Sigmoid colon (tissue), 6 donors: ENCODE measurements at regions not wholly inside any gene's neighbourhood (a gene's known extent, or its start where the extent isn't known, plus 50 kb on each side); places are given as distances from the start of the nearest gene placed in this dataset.

Source experiments
- DNase-seq: peaks from one replicate; pipeline ENCODE4 v3.0.0-alpha.2; 2019
- H3K27ac ChIP-seq, 4 donors: fragments of 200-600 bp; sonication (generic); one replicate each; pipeline ENCODE4 v1.5.1; 2016 to 2019; ENCODE audit warnings: mild to moderate bottlenecking in 1 of 4
- H3K27me3 ChIP-seq, 3 donors: fragments of 200-600 bp; sonication (generic); one replicate each; pipeline ENCODE4 v1.5.1; 2019; ENCODE audit warnings: mild to moderate bottlenecking in 1 of 3
- H3K36me3 ChIP-seq, 4 donors: fragments of 200-600 bp; sonication (generic); one replicate each; pipeline ENCODE4 v1.5.1; 2016 to 2019
- H3K4me1 ChIP-seq, 4 donors: fragments of 200-600 bp; sonication (generic); one replicate each; pipeline ENCODE4 v1.5.1; 2017 to 2019
- H3K4me3 ChIP-seq, 4 donors: fragments of 200-600 bp; sonication (generic); one replicate each; pipeline ENCODE4 v1.5.1; 2017 to 2019; ENCODE audit warnings: mild to moderate bottlenecking in 2 of 4, moderate library complexity in 1 of 4
- H3K9me3 ChIP-seq, 4 donors: fragments of 200-600 bp in 3 of 4; sonication (generic) in 3 of 4; one replicate each; pipeline versions ENCODE4 v1.5.1 to v1.6.1; 2013 to 2019
- EP300 ChIP-seq, 4 donors: sonication (generic); formaldehyde crosslinking; IDR thresholded peaks; one replicate each; pipeline ENCODE4 v1.6.1; 2017; ENCODE audit warnings: antibody characterized with exemption in 4 of 4
- POLR2A ChIP-seq, 2 donors: fragments of 450-650 bp; IDR thresholded peaks; one replicate each; pipeline ENCODE4 v1.6.1; 2016; ENCODE audit warnings: antibody characterized with exemption in 2 of 2, mild to moderate bottlenecking in 2 of 2, moderate library complexity in 2 of 2
- POLR2AphosphoS5 ChIP-seq, 4 donors: sonication (generic); formaldehyde crosslinking; IDR thresholded peaks; one replicate each; pipeline ENCODE4 v1.6.1; 2017; ENCODE audit warnings: antibody characterized with exemption in 4 of 4
- WGBS, 2 donors: extraction: QIAGEN DNeasy Blood & Tissue Kit; methylation state at CpG; one replicate each; pipeline ENCODE4 v1.1.7; 2013; 5-methylcytosine and 5-hydroxymethylcytosine counted together
- intact Hi-C: fragments of 100-400 bp; cut with DNase I; formaldehyde crosslinking; loops from one replicate; pipeline ENCODE4 v1.15.1; 2023
- TF ChIP-seq, protein P1 (sequence below), 4 experiments: fragments of 450-650 bp in 3 of 4; fragments of 200-600 bp in 1 of 4; IDR thresholded peaks; one replicate each; pipeline ENCODE4 v1.5.1; 2016 to 2019; ENCODE audit warnings: antibody characterized with exemption in 4 of 4, mild to moderate bottlenecking in 3 of 4, moderate library complexity in 2 of 4
- donor health status: healthy with polysubstance abuse.
- donor health status: healthy.

DNA sequence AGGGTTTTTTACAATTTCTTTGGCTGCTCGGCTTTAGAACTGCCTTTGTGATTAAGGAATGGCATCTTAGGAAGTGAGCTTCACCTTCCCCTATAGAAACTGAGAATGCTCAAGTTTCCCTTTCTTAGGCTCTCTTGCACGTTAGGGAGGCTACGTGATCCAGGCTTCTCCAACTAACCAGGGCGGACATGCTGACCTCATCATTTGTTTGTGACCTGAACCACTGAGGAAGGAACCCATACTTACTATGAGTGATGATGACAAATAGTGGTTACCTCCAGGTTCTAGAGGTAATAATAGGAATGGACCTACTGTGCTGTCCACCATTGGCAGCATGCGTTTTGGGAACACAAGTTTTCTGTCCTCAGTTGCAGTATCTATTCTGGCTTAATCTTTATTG is 645.8 kb downstream of the C6orf118 start:
- H3K36me3 ChIP-seq = no peaks in the 10 kb centered on the region
- no peaks in the 10 kb centered on the region for H3K9me3 ChIP-seq
- intact Hi-C loops = no loop called here
- 88% methylated on average over 5 of the region's 5 CpGs for WGBS, 2 donors
- no peak overlapping the region for H3K4me3 ChIP-seq
- H3K4me1 ChIP-seq = no peaks in the 10 kb centered on the region
- DNase-seq = no peak
- no peak for TF ChIP-seq EP300 (IDR thresholded peaks at IDR 0.05)
- TF ChIP-seq, protein P1, sequence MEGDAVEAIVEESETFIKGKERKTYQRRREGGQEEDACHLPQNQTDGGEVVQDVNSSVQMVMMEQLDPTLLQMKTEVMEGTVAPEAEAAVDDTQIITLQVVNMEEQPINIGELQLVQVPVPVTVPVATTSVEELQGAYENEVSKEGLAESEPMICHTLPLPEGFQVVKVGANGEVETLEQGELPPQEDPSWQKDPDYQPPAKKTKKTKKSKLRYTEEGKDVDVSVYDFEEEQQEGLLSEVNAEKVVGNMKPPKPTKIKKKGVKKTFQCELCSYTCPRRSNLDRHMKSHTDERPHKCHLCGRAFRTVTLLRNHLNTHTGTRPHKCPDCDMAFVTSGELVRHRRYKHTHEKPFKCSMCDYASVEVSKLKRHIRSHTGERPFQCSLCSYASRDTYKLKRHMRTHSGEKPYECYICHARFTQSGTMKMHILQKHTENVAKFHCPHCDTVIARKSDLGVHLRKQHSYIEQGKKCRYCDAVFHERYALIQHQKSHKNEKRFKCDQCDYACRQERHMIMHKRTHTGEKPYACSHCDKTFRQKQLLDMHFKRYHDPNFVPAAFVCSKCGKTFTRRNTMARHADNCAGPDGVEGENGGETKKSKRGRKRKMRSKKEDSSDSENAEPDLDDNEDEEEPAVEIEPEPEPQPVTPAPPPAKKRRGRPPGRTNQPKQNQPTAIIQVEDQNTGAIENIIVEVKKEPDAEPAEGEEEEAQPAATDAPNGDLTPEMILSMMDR (IDR thresholded peaks at IDR 0.05) = no peak
- no peak for TF ChIP-seq POLR2A (IDR thresholded peaks at IDR 0.05)
- TF ChIP-seq POLR2AphosphoS5 (IDR thresholded peaks at IDR 0.05) = no peak
- no peaks in the 10 kb centered on the region for H3K27me3 ChIP-seq
- H3K27ac ChIP-seq = no peak overlapping the region

DNA sequence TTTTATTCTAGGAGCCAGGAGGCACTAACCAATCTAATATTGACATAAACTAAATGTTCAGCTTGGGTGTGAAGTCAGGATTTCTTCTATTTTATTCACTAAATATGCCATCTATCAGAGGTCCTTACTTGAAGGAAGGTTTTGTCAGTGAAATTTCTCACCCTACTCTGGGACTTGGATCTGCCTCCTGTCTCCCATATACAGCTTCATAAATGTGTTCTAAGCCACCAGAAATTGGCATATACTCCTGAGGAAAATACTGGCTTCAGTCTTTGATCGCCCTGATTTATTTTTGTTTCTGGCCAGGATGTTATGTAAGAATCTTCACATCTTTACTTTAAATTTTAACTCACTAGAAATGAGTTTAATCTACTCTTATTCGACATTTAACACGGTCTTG is 647.7 kb downstream of the C6orf118 start:
- TF ChIP-seq, protein P1 (IDR thresholded peaks at IDR 0.05) = no peak
- TF ChIP-seq EP300 (IDR thresholded peaks at IDR 0.05) (no peak), POLR2A (IDR thresholded peaks at IDR 0.05) (no peak), POLR2AphosphoS5 (IDR thresholded peaks at IDR 0.05) (no peak)
- Histone ChIP-seq H3K36me3 (no peaks in the 10 kb centered on the region), H3K4me3 (no peak overlapping the region), H3K4me1 (no peaks in the 10 kb centered on the region), H3K9me3 (no peaks in the 10 kb centered on the region), H3K27me3 (no peaks in the 10 kb centered on the region), H3K27ac (no peak overlapping the region)
- DNase-seq = no peak
- WGBS, 2 donors = 82 to 85% methylated on average over 3 of the region's 3 CpGs
- intact Hi-C loops = no loop called here

DNA sequence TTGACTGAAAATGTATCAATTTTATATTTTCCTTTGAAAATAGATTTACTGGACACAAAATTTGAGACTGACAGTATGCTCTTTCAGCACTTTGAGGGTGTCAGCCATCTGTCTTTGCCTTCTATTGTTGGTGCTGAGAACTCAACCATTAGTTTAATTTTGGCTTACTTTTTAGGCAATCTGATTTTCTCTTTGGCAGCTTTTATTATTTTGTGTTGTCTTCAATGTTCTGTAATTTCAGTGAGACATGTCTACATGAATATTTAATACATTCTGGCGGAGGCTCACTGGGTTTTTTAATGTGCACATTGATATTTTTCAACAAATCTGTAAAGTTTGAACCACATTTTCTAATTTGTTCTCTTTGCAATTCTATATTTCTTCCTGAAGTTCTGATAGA is 648.6 kb downstream of the C6orf118 start:
- TF ChIP-seq POLR2A (IDR thresholded peaks at IDR 0.05) (no peak), EP300 (IDR thresholded peaks at IDR 0.05) (no peak)
- H3K4me3 ChIP-seq = no peak overlapping the region
- no peaks in the 10 kb centered on the region for H3K27me3 ChIP-seq
- intact Hi-C loops = no loop called here
- H3K4me1 ChIP-seq = no peaks in the 10 kb centered on the region
- no peaks in the 10 kb centered on the region for H3K36me3 ChIP-seq
- DNase-seq = no peak
- WGBS, 2 donors = 82 to 84% methylated on average over 1 of the region's 1 CpG
- H3K27ac ChIP-seq = no peak overlapping the region
- no peaks in the 10 kb centered on the region for H3K9me3 ChIP-seq

DNA sequence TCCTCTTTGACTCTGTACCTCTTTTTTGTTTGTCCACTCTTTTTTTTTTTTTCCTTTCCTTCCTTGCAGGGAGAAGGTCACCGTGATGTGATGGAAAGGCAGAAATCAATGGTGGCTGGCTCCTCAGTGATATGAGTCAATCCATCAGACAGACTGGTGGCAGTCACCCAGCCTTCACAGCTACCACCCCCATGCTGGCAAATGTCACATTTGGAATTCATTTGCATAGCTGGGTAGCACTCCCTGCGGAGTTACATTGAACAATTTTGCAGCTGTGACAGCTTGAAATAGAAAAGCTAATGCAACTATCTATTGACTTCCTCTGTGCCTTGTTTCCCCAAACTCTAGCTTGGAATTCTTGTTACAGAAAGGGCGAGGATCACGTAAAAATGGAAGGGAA is 668.4 kb downstream of the C6orf118 start:
- Histone ChIP-seq H3K27ac (no peak overlapping the region), H3K4me1 (no peaks in the 10 kb centered on the region), H3K36me3 (no peaks in the 10 kb centered on the region), H3K9me3 (no peaks in the 10 kb centered on the region), H3K27me3 (no peaks in the 10 kb centered on the region), H3K4me3 (no peak overlapping the region)
- DNase-seq = no peak
- WGBS, 2 donors = 74 to 85% methylated on average over 4 of the region's 4 CpGs
- intact Hi-C loops = no loop called here
- TF ChIP-seq POLR2A (IDR thresholded peaks at IDR 0.05) (no peak), EP300 (IDR thresholded peaks at IDR 0.05) (no peak), POLR2AphosphoS5 (IDR thresholded peaks at IDR 0.05) (no peak)
- TF ChIP-seq, protein P1 (IDR thresholded peaks at IDR 0.05) = no peak

DNA sequence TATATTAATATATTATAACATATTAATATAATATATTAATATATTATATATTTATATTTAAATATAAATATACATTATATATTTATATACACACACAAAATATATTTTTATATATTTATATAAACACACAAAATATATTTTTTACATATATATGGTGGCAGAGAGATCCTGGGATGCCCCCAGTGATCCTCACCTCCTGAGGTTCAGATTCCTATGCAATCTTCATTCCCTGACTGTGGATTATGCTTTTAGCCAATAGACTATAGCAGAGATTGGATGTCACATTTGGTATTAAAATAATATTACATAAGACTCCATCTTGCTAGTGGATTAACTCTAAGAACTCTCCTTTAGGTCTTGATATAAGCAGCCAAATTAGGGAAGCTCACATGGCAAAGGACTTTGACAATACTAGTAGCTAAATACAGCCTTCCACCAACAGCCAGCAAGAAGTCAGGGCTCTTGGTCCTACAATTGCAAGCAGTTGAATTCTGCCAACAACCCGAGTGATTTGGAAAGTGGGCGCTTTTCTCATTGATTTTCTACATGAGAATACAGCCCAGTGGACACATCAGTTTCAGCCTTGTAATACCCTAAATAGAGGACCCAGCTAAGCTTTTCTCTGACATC is 681.0 kb downstream of the C6orf118 start:
- 88 to 95% methylated on average over 2 of the region's 2 CpGs for WGBS, 2 donors
- H3K9me3 ChIP-seq = no peaks in the 10 kb centered on the region
- H3K4me1 ChIP-seq = no peaks in the 10 kb centered on the region
- no peaks in the 10 kb centered on the region for H3K36me3 ChIP-seq
- H3K4me3 ChIP-seq = no peak overlapping the region
- no peak for TF ChIP-seq EP300 (IDR thresholded peaks at IDR 0.05)
- no peak for TF ChIP-seq POLR2A (IDR thresholded peaks at IDR 0.05)
- H3K27me3 ChIP-seq = no peaks in the 10 kb centered on the region
- DNase-seq = no peak
- no peak overlapping the region for H3K27ac ChIP-seq
- intact Hi-C loops = no loop called here

DNA sequence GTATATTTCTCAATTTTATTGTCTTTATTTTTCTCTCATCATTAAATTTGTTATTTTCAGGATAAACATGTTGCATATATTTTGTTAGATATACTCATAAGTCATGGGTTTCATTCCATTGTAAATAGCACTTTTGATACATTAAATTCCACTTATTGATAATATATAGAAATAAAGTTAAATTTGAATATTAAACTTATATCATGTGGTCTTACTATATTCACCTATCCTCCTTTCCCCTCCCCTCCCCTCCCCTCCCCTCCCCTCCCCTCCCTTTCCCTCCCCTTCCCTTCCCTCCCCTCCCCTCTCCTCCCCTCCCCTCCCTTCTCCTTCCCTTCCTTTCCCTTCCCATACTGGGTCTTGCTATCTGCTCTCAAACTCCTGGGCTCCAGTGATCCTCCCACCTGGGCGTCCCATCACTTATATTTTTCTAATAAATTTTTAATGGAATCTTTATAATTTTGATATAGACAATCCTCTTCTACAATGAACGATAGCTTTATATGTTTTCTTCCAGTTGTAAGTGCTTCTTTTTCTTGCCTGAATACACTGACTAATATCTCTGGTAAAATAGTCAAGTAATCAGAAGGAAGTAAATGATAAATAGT is 692.4 kb downstream of the C6orf118 start:
- TF ChIP-seq EP300 (IDR thresholded peaks at IDR 0.05) (no peak), POLR2AphosphoS5 (IDR thresholded peaks at IDR 0.05) (no peak), POLR2A (IDR thresholded peaks at IDR 0.05) (no peak)
- TF ChIP-seq, protein P1 (IDR thresholded peaks at IDR 0.05) = no peak
- Histone ChIP-seq H3K36me3 (no peaks in the 10 kb centered on the region), H3K9me3 (no peaks in the 10 kb centered on the region), H3K4me3 (no peak overlapping the region), H3K27ac (no peak overlapping the region), H3K4me1 (no peaks in the 10 kb centered on the region), H3K27me3 (no peaks in the 10 kb centered on the region)
- WGBS, 2 donors = 82 to 87% methylated on average over 2 of the region's 2 CpGs
- intact Hi-C loops = no loop called here
- DNase-seq = no peak
